GM19043 (cell line): ENCODE measurements at regions not wholly inside any gene's neighbourhood (a gene's known extent, or its start where the extent isn't known, plus 50 kb on each side); places are given as distances from the start of the nearest gene placed in this dataset.
"Not testable (repeated sequence)": the region's sequence is repeated elsewhere in the genome, so short reads cannot be mapped to it uniquely, and the experiment has no call there.

Source experiments
- ATAC-seq: cut with Tn5 transposase; IDR thresholded peaks from one replicate; pipeline ENCODE4 v1.9.1; 2021; ENCODE audit warnings: low read depth; ENCODE audit not compliant: unreplicated experiment

DNA sequence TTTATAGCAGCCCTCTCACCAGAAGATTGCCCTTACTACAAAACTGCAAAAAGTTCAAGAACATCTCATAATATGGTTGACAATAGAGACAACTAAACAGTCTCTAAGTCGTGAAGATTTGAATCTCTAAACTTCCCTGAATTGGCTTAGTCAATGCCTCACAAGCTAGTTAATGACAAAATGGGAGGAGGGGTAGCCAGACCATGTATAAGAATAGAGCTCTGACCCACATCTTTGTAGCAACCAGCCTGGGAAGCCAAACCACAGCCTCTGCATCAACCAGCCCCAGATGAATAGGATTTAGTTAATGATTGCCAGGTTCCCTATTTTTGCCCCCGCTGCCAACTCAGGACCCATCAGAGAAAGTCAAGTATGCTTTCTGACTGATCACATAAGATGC lies 1265.9 kb upstream of the PCDH10 start:
- ATAC-seq, result not testable (repeated sequence)

DNA sequence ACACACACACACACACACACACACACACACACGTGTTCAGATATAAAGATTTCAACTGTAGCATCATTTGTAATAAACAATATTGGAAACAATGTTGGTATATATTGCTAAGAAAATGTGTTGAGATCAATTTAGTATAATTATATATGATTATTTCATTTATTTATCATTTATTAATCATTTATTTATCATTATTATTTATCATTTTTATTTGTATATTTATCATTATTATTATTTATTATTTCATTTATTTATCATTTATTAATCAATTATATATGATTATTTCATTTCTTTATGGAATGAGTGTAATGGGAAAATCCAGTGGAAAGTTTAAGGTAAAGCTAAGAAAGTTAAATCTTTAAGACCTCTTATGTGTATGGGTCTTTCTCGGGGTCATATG lies 1223.4 kb upstream of the PCDH10 start:
- not testable (repeated sequence) for ATAC-seq

DNA sequence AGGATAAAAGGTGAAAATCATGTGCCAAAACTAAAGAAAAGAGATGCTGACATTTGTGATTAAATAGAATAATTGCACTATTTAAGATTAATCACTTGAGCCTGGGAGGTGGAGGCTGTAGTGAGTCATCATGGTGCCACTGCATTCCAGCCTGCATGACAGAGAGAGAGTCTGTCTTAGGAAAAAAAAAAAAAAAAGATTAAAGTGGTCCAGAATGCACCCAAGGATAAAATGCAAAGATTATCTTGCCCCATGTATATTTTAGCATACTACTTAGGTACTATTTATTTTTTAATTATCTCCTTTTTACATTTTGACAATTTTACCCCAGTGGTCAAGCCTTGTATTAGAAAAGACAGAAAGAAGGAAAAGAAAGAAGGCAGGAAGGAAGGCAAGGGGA lies 1181.4 kb upstream of the PCDH10 start:
- ATAC-seq, result not testable (repeated sequence)

DNA sequence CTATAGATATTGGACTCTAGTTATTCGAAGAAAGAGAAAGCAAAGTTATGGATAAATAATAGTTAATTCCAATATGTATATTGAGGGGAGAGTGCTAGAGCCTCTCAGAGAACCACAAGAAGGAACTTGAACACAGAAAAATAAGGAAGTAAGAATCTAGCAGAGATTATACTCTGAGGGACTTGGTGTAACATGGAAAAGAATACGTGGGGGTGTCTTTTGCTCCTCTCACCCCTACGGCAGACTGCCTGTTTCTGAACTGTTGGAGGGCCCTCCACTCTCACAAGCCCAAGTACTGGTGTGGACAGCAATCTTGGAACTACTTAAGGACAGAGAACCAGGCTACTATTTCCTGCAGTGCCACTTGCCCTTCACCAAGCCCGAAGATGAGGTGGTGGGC lies 1174.4 kb upstream of the PCDH10 start:
- ATAC-seq, result no peak

DNA sequence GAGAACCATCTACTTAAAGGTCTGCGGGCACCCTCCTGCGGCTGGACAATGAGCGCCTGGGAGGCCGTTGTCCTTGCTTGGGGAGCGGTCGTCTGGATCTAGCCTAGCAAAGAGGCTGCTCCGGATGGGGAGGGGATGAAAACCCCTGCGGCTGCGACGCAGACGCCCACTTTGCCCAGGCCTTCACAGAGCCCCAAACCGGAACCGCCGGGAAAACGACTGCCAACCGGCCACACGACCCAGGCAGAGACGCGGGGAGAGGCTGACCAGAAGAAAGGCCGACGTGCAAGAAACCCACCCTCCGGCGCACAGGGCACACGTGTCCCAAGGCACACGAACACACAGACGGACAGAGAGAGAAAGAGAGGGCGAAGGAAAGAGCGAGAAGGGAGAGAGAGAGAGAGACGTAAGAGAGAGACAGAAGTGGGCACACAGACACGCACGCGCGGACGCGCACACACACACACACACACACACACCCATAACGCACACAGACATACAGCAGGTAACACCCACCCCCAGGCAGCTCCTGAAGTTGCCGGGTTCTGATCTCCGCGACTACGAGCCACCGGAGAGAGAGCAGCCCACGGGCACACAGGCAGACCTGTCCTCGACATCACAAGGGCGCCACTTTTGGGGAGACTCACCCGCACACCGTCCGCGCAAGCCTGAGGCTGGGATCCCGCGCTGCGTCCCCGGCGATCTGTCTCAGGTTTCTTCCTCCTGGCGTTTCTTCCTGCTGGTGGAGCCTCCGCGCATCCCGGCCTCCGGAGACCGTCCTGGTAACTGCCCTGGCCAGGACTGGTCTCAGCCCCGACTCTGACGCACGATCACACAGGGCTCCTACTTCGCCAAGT lies 1173.6 kb upstream of the PCDH10 start:
- not testable (repeated sequence) for ATAC-seq

DNA sequence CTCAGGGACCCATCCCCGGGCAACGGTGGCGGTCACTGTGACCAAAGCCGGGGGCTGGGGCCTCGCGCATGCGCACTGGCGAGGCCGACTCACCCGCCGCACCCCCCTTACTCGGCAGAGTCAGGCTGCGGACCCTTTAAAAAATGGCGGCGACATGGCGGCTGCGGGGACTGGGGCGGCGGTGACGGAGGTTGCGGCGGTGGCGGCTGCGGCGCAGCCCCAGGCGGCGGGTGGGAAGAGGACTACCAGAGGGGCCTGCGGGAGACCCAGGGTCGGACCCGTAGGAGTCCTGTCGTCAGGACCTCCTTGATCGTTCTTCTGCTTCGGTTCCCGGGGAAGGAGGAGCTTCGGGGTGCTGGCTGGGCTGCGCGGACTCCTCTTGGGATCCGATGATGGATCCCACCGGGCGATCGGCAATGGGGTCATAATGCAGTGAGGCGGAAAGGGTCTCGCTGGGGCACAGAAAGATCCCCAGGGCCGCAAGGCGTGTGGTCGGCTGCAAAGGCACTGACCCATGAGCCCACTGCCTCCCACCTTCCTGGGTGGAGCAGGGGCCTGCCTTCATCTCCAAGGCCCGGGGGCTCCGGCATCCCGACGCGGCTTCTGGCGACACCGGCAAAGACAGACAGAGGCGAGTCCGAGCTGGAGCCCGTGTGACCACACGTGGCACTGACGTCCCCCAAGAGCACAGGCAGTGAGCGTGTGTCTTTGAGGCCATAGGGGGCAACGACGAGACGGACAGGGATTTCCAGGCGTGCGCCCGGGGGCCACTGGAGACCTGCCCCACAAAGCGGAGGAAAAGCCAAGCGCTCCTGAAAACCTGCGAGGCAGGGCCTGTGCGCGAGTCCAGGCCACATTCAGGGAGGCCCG lies 1172.7 kb upstream of the PCDH10 start:
- not testable (repeated sequence) for ATAC-seq

DNA sequence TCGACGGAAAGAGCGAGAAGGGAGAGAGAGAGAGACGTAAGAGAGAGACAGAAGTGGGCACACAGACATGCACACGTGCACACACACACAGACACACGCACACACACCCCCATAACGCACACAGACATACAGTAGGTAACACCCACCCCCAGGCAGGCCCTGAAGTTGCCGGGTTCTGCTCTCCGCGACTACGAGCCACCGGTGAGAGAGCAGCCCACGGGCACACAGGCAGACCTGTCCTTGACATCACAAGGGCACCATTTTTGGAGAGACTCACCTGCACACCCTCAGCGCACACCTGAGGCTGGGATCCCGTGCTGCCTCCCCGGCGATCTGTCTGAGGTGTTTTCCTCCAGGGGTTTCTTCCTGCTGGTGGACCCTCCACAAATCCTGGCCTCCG lies 1171.0 kb upstream of the PCDH10 start:
- no peak for ATAC-seq

DNA sequence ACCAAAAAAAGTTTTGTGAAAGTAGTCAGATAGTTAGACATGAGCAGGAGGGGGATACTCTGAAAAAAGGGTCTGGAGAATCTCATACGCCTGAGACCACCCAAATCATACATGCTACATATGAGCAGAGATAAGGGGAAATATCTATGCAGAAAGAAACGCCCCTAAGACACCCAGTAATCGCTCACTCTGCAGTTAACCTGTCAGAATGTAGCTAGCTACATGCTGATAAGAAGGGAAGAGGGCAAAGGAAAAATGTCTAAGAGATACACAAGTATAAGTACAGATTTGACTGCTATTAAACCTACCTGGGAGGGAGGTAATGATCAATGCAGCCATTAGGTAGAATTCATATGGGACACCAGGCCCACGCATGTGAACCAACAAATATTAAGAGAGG lies 1159.5 kb upstream of the PCDH10 start:
- no peak for ATAC-seq

DNA sequence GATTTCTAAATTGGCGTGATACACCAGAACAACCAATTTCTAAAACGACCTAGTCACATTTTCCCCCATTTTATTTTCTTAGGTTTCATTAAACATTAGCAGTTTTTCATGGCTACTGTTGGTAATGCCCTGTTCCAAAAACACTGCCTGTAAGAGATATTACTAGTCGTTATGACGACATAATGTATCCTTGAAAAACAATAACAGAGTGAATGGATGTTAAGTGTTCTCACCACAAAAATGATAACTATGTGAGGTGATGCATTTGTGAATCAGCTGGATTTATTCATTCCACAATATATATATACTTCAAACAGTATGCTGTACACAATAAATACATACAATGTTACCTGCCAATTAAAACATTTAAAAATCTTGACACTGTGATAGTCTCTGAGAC lies 1147.6 kb upstream of the PCDH10 start:
- ATAC-seq, result no peak

DNA sequence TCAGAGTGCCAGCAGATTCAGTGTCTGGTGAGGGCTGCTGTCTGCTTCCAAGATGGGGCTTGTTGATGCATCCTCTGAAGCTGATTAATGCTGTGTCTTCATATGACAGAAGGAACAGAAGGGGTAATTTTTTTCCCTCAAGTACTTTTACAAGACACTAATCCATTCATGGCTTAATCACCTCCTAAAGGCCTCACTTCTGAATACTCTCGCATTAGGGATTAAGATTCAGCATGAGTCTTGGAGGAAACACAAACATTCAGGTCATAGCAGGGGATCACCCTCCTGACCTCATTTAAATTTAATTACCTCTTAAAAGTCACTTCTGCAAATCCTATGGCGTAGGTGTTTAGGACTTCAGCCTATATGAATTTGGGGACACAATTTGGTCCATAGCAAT lies 1145.5 kb upstream of the PCDH10 start:
- ATAC-seq, result no peak

DNA sequence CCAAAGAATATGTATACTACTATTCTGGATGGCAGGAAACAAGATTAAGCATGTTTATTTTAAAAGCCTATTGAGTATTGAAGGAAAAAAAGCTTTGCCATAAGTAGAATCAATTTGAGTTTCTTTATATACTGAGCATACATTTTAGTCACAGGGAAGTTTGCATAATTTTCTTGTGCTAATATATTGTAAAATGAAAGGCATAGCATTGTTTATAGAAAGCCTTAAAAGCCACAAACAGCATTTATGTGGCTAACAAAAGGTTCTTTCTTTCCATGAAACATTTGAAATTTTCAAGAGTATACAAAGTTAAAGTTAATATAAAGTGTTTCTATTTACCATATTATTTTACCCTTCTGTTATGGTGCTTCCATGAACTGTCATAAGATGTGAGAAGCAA lies 1133.8 kb upstream of the PCDH10 start:
- no peak for ATAC-seq

DNA sequence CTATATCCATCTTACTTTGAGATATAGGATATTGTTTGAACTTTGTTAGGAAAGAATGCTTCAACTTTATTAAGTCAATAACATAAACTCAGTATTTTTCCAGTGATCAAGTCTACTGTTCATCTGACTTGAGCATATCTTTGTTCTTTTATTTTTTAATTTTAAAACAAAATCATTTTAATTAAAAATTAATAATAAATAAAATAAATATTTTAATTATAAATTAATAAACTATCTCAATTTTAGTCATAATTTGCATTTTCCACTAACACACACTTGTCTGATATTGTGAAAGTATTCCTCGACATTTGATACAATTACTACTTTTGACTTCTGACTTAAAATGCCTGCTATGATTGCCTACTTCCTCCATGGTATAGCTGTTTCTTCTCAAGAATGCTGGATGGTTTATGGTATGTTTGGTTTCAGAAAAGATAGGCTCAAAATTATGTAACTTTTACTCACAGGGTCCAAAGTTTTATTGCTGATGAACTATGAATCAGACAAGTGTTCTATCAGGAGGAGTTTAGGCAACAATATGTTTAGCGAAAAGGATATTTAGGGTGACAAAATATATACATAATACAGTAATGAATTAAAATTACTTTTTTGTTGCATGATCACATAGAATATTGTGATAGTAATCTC lies 1132.3 kb upstream of the PCDH10 start:
- no peak for ATAC-seq

DNA sequence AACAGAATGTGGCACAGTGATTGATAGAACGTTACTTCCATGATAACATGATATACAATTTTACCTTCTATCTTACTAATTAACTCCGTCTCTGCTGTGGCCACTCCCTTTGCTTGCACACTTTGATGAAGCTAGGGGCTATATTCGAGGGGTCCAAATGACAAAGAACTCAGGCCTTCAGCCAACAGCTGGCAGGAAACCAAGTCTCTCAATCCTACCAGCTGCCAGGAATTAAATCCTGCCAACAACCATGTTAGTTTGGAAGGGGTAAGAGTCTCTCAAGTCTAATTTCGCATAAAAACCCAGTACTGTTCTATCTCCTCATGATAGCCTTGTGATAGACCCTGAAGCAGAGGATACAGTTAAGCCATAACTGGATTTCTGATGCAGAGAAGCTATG lies 1122.9 kb upstream of the PCDH10 start:
- ATAC-seq, result no peak

DNA sequence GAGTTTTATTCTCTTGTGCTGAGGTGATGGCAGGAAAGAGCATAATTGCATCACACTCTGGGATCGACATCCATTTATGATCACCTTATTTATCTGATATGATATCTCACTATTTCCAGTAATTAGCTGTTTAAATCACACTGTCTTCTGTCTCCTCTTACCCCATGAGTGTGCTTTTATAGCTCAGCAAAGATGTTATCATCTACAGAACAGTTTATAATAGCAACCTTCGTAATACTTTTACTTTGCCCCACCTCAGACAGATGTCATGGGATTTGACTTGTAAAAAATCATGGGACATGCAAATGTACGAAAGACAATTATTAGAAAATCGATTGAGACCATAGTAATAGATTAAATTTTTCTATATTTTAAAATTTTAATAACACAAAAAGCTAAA lies 1122.3 kb upstream of the PCDH10 start:
- no peak for ATAC-seq

DNA sequence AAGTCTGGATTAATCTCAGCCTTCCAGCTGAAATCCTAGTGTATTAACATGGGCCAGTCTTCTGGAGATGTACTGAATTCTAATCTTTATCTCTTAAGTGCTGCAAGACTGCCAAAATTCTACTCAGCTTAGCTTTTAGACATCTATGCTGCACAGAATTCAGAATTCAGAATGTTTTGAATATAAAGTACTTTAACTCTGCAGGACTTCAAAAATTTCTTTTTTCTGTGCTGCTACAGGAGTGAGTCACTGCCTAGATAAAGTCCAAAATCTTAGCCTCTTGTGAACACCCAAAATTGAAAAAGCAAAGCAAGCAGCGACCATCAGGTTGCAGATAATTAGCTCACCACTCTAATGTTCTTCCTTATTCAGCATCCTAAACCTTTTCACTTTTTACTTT lies 1092.6 kb upstream of the PCDH10 start:
- ATAC-seq, result no peak

DNA sequence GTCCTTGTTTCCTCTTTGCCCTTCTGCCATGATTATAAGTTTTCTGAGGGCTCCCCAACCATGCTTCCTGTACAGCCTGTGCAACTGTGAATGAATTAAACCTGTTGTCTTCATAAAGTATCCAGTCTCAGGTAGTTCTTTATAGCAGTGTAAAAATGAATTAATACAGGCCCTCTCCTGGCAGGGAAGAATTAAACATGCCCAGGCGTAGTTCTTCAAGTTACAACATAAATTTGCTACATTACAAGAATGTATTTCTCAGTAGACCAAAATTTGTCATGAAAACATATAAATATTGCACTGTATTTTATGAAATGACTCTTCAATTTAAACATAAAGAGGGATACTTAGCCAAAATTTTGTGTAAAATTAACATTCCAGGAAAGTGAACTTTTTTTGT lies 1089.9 kb upstream of the PCDH10 start:
- ATAC-seq, result no peak

DNA sequence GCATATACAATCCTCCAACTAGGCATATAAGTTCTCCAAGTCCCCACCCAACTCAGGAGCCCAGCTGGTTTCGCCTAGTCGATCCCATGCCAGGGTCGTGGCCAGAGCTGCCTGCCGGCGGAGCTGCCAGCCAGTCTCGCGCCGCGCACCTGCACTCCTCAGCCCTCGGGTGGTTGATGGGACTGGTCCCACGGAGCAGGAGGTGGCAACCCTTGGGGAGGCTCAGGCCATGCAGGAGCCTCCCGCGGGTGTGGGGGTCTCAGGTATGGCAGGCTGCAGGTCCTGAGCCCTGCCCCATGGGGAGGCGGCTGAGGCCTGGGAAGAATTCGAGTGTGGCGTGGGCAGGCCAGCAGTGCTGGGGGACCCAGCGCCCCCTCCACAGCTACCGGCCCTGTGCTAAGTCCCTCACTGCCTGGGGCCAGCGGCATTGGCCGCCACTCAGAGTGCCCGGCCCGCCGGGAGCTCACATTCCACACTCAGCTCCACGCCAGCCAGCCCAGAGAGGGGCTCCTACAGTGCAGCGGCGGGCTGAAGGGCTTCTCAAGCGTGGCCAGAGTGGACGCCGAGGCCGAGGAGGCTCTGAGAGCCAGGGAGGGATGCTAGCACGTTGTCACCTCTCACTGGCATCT lies 1086.4 kb upstream of the PCDH10 start:
- no peak for ATAC-seq

DNA sequence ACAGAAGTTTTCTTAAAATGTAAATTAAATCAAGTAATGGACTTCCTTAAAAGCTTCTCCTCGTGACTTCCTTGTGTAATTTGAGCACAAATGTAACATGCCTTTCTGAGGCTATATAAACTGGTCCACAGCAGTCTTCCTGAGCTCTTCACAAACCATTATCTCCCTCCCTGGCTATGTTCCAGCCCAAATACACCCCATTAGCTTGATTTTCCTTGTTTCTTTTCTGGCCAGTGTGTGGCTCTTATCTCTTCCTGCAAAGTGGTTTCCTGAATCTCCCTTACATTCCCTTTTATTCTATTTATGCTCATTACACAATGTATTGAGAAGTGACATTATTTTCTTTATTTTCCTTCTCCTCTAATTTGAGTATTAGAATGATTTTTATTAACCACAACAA lies 1085.3 kb upstream of the PCDH10 start:
- ATAC-seq, result no peak

DNA sequence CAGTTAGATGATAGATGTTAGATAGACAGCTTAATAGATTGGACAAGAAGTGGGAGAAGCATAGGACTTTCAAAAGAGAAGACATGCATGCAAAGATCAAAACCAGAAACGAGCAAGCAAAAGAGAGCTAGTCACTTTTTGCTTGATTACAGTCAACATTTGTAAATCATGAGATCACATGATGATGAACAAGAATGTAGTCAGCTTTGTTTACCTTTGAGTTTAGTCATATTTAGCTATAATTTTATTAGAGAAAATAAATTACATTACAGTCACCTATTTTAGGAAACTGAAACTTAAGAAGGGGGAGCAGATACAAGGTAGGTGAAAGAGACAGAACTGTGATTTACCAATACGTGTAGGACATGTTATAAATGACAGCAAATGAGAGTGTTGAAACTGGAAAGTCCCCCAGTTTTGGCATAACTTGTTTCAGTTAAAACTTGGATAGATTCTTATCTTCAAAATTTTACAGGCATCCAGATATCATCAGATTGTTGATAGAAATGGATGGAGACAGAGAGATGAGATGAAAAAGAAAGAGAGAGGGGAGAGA lies 1083.1 kb upstream of the PCDH10 start:
- no peak for ATAC-seq

DNA sequence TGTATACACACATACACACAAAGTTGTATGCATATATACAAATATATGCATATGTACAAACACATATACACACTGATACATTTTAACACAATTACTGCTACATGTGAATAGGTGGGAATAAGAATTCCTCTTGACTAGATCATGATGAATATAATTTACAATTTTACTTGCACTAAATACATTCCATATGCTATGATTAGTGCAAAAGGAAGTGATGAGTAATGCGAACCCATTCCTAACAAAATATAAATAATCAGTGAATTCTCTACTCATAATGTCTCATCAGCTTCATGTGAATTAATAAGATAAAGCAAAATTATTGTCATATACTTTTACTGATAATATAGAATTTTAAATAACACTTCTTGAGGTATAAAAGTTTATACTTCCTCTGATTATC lies 1077.3 kb upstream of the PCDH10 start:
- no peak for ATAC-seq

DNA sequence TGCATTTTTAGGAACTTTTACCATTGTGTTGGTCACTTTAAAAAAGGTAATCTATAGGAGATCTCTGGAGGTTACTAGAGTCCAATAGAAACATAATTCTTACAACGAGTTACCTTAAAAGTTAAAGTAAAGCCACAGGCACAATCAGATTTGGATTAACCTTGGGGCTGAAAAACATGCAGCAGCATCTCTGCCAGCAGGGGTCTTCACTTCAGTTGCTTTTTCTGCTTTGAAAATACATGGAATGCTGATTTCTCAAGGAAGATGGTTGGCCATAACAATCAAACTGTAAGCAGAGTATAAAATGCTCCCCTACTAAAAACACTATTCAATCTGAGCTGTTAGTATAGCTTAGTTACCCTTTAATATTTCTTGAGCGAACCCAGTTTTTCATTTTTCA lies 1072.3 kb upstream of the PCDH10 start:
- ATAC-seq, result no peak
